Brain pericyte (primary cell): ENCODE measurements at regions not wholly inside any gene's neighbourhood (a gene's known extent, or its start where the extent isn't known, plus 50 kb on each side); places are given as distances from the start of the nearest gene placed in this dataset.

Experiments
- DNase-seq: peaks from one replicate; pipeline ENCODE4 v3.0.0-alpha.2; 2012; ENCODE audit warnings: low read depth, low spot score

DNA sequence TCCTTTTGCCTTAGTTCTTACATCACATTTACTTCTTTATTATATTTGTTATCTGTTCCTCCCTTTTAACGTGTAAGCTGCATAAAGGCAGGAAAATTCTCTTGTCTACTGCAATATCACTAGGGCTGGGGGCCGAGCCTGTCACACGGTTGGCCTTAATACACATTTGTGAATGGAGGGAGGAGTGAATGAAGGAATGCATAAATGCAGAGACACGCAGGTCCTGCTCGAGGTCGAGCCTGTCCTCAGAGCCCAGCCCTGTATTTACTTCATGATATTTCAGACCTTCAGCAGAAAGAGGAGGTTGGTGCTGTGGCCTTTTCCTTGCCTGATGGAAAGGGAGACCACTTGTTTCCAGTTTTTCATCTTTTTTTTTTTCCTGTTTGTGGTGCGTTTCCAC lies 671.3 kb downstream of the PTPRU start:
- no peak for DNase-seq

DNA sequence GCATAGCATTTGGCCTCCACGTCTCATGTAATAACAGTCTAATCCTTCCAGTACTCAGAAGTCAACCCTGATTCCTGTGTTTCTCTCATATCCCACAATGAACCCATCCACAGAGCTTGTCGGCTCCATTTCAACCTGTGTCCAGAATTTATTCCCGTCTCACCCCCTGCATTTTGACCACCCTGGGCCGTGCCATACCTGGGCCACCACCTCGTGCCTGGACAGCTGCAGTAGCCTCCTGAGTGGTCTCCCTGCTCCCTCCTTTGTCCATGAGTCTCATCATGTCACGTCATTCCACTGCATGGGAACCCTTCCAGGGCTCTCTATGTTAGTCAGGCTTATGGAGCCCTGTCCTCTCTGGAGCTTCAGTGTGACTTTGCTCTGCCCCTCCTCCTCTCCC lies 670.6 kb downstream of the PTPRU start:
- DNase-seq: no peak

DNA sequence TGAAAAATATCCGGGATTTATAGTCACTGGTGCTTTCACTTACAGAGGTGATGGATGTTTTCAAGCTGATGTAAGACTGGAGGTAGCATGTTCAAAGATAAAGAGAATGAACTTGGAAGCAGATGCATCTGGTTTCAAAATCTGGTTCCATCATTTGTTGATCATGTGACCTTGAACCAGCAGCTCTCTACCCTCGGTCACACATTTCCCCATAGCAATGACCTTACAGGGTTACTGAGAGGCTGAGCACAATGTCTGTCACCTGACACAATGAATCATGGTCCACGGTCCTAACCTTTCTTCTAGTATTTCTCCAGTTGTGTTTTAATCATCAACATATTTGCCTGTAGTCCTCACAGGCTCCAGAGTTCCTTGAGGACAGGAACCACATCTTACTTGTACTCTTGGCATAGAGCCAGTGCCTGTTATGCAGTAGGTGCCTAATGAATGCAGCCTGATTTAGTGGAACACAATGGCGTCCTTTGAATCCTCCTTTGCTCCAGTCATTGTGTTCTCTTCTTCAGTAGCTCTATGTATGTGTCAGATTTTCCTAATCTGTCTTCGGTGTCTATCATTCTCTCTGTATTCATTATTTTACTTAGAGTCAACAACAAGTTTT lies 667.3 kb downstream of the PTPRU start:
- no peak for DNase-seq

DNA sequence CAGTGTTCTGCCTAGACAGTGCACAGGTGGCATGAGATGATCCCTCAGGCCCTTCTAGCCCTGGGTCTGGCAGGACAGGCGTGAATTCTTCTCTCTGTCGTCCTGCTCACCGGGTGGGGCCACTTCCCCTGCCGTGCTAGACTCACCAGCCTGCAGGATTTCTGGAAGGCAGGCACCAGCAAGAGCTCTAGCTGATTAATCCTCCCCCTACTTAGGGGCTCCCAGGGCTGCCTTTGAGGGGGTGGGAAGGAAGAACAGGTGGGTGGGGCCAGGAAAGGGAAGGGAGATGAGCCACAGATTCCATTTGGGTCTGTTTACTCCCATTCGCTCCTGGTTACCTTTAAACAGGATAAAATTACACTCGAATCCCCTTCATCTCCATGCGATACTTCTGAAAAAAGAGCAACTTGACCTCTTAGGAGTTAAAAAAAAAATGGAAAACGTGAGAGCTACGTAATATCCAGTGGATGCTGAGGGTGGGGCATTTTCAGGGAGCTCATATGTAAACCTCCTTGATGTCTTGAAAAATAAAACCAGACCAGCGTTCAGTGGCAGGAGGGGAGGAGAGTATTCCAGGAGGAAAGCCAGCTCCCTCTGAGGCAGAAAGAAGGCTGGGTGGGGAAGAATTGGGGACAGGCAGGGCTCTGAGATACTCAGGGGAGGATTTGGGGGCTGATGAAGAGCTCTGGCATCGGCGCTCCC lies 665.5 kb downstream of the PTPRU start:
- no peak for DNase-seq

DNA sequence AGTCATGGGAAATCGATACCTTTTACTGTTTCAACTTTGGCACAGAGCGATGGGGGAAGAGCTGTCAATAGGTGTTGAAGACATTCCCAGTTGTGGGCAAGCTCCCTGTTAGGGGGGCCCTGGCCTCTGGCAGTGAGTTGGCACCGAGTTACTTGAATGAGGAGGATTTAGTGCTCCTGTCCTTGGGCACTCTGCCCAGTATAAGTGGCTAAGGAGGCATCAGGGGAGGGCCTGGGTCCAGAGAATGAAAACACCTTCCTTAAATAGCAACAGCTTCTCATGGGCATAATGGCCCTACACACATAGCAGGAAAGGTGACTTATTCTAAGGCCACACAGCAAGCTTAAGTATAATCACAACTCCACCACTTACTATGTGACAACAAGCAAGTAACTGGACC lies 664.4 kb downstream of the PTPRU start:
- no peak for DNase-seq

DNA sequence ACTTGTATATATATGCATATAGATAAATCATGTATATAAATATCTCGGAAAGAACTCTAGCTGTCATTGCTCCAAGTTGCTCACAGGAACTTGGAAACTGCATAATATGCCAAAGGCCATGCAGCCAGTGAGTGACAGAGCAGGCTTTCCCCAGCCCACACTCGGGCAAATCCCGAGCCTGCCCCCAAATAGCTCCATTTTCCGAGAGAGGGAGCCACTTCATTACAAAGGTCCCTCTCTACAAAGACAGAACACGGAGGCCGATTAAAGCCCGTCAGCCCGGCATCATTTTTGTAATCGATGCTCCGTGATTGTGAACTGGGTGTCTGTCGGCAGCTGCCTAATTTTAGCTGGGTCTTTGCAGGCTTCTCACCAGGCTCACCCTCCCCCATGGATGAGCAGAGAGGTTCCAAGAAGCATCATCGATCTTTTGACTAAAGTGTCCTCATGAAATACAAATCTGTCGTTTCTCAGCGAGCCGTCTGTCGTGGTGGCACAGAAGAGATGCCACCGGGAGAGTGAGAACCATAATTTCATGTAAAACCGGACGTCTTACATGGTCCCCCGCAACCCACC lies 663.9 kb downstream of the PTPRU start:
- DNase-seq: no peak

DNA sequence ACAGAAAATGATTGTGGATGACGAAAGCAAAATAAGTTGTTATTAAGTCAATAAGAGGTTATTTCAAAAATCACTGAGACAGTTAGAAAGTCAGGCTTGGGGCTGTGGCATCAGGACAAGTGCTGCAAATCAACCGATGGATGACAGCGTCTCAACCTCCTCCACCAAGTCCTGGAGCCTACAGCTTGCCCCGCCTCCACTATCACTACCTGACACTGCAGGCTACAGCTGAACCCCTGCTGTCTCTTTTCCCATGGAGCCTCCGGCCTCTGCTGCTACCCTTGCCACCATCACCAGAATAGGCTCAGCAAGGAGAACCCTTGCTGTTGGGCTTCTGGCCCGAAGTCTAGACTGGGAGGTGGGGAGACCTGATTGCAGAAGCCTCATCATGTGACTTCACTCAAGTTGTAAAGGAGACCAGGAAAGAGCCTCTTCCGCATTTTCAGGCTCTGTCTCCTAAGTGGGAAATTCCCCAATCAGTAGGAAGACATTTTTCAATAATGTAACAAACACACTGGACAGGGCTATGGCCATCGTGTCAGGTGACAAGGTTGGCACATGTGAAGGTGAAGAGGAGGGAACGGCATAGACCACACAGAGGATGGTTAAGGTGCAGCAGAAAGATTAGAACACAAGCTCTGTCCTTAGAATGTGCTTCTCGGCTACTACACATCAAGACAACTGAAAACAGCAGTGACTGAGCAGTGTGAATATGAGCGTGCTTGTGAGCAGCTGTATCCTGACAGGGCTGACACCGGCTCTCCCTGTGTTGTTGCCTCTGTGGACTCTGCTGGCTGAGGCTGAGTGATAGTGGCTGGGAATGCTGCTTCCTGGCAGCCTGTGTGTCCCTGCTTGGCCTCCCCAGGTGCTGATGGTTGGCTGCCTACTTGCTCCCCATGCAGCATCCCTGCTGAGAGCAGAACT lies 660.7 kb downstream of the PTPRU start:
- no peak for DNase-seq

DNA sequence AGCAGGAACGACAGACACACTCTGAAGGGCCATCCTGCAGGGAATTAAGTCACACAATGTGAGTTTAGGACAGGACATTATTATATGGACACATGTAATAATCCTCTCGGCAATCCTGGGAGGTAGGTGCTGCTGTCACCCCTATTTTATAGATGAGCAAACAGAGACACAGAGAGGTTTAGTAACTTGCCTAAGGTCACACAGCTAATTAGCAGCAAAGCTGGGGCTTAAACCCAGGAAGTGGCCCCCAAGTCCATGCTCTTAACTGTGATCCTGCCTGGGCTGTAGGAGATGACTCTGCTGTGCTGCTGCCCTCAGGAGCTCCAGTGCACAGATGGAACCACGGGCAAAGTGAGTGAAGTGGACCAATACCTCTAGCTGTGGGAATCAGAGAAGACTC lies 660.0 kb downstream of the PTPRU start:
- no peak for DNase-seq

DNA sequence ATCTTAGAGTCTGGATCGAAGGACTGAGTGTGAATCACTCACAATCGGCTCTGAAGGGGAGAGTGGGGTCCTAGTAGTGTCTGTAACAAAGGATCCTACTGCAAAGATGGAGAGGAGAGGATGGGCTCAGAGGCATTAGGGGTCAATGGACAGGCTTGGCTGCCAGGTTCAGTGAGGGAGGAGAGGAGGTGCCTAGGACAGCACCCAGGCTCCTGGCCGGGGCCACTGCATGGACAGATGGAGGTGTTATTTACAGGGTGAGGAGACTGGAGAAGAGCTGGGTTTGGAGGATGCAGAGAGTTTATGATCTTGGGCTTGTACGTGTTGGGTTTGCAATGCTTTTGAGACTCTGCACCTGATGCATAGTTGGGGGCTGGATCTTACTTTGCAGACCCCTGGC lies 658.9 kb downstream of the PTPRU start:
- DNase-seq: no peak

DNA sequence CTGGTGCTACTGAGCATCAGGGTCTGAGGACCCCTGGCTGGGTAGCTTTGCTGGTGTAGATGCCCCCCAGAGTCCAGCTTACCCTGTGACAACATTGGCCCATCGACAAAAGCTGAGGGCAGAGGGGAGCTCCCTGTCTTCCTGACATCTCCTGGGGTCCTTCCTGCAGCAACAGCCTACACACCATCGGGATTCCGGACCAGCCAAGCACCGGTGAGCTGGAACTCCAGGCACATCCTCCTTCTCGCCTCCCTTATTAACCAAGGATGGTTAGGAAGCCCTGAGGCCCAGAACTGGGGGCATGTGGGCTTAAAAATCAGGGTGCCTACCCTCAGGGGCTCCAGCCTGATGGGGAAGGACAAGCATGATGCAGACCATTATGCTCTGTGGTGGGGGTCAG lies 658.0 kb downstream of the PTPRU start:
- DNase-seq: no peak

DNA sequence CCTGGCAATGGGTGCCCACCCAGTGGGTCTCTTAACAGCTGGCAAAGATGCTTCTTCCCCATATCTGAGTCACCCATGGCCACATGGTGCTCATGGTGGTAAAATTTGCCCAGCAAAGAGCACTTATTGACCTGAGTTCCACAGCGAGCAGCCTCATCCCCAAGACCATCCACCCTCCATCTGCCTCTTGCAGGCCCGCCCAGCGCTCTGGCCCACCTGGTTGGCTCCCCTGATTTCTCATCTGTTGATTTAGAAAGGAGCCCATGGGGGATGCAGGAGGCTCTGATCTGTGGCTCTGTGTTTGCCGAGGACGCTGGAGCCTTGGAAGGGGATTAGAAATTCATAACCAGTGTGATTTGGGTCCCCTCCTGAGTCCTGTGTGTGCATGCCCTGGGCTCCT lies 657.5 kb downstream of the PTPRU start:
- DNase-seq: no peak

DNA sequence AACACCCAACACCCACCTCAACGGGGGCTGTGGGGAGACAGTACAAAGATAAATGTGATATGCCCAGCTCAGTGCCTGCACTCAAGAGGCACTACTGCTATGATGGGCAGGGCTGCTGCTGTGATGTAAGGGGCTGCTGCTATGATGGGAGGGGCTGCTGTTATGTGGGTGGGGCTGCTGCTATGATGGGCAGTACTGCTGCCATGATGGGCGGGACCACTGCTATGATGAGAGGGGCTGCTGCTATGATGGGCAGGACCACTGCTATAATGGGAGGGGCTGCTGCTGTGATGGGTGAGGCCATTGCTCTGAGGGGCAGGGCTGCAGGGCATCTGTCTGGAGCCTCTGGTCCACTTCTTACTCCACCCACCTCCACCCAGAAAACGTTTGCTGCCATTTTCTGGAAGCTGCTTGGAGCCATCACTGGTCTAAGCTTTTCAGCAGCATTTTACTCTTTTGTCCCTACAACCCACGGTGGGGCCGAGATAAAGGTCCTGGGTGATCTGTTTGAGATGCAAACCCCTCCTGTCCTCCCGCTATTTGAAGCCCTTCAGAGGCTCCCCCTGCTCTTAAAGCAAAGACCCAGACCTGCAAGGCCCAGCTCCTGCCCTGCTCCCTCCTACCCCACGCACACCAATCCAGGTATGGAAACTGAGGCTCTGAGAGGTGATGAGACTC lies 656.9 kb downstream of the PTPRU start:
- no peak for DNase-seq

DNA sequence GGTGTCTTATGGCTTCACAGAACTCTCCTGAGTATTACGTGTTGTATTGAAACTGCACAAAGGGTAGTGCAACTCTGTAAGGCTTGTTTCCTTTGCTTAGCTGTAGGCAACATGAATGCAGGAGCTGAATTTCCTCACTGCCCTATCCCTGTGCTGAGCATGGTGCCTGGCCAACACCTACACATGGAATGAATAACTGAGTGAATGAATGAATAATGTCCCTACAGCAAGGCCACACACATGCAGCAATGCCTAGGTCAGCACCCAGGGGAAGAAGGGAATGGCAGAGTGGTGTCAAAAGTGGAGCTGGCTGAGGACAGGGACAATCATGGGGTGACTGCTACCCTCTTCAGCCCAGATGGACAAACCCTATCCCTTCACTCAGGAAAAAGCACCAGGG lies 655.9 kb downstream of the PTPRU start:
- no peak for DNase-seq

DNA sequence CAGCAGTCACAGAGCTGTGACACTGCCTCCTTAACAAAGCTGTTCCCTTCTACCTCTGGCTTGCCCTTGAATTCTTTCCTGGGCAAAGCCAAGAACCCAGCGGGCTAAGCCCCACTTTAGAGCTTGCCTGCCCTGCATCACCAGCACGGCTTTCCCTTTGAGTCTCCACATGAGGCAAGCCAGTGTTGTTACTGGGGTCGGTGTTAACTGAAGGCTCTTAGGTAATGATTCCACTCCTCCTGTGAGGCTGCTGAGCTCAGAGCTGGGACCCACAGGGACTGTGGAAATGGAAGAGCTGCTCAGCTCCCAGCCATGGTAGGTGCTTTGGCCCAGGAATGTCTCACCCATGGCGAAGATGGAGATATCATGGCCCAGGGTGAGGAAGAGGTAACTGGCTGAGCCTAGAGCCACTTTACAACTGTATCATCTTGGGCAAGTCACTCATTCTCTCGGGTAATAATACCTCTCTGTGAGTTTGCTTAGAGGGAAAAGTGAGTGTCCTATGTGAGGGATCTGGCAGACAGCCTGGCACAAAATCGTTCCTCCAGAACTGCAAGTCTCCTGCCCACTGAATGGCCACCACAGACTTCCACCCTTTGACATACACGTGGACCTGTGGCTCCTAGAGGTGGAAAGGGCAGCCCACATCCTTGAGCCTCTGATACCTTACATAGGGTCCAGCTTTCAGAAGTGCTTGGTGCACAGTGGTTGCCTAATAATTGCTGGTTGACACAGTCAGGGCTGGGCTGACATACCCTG lies 654.1 kb downstream of the PTPRU start:
- no peak for DNase-seq

DNA sequence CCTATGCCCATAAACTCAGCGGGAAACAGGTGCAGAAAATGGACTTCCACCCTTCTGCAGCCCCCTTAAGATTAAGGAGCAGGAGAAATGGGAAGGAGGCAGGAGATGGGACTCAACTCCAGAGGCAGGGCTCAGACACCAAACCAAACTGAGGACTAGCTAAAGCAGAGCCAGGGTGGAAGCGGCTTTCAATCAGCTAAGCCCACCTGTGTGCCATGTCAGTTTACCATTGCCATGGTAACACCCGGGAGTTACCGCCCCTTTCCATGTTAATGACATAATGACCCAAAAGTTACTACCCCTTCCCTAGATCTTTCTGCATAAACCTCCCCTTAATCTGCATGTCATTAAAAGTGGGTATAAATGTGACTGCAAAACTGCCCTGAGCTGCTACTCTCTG lies 653.5 kb downstream of the PTPRU start:
- DNase-seq: no peak

DNA sequence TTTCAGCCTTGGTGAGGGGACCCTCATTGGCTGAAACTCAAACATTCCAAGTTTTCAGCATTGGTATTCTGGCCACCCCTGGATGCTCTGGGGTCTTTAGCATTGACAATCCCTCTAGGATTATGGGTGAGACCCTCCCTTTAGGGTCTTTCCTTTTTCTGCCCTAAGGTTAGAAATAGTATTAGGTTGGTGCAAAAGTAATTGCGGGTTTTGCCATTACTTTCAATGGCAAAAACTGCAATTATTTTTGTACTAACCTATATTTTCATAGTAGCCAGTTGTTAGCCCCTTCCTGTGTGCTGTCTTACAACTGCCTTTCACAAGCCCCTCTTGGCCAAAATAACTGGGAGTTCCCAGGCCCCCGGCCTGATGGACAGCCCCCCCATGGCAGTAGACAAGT lies 648.4 kb downstream of the PTPRU start:
- no peak for DNase-seq

DNA sequence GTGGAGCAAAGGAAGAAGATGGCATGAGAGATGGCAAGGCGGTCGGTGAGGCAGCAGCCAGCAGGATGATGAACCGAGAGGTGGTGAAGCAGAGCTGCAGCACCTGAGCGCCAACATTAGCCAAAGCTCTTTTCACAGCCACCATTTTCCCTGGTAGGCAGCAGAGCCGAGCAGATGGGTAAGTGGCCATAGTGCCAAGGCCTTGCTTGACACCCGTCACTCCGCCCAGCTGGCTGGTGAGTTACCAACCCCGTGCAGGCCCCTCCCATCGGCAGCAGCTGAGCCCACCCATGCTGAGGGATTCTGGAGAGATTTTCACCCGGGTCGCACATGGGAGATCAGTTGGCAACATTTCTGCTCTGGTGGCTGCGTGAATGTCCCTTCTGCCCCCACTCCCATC lies 647.7 kb downstream of the PTPRU start:
- no peak for DNase-seq

DNA sequence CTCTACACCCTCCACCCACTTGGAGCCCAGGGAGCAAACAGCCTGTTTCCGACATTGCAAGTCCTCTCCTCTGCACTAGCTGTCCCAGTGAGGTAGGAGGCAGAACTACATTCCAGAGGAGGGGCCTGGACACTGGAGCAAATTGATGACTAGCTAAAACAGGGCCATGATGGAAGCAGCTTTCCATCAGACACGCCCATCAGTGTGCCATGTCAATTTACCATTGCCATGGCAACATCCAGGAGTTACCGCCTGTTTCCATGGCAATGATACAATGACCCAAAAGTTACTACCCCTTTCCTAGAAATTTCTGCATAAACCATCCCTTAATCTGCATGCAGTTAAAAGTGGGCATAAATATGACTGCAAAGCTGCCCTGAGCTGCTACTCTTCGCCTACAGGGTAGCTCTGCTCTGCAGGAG lies 647.1 kb downstream of the PTPRU start:
- no peak for DNase-seq

DNA sequence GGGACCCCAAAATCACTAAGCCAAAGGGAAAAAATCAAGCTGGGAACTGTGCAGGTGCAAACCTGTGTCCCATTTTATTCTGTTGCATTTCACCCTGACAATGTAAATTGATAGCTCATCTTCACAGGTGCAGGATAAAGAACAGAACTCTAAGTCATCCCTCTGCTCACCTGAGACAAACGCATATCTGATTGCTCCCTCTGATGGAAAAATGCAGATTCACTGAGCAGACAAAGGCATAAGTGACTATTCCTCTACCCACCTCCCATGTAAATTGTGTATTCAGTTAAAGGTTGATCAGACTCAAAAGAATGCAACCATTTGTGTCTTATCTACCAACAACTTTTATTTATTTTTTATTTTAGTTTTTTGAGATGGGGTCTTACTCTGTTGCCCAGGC lies 644.2 kb downstream of the PTPRU start:
- DNase-seq: no peak

DNA sequence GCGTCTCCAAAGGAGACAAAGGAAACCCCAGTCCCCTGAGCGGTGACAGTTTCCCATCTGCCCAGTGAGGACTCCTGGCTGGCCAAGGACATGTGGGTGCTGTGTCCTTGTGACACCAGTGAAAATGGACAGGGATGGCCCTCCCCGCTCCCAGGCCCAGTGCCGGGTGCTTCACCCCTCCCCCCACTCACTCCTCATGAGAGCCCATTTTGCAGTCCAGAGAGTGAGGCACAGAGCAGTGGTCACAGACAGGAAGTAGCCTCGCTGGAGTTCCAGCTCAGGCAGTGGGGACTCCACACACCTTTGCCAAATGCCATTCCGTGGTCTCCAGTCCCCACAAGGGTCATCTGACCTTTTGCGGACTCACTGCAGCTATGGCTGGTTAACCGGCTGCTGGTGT lies 642.9 kb downstream of the PTPRU start:
- no peak for DNase-seq

DNA sequence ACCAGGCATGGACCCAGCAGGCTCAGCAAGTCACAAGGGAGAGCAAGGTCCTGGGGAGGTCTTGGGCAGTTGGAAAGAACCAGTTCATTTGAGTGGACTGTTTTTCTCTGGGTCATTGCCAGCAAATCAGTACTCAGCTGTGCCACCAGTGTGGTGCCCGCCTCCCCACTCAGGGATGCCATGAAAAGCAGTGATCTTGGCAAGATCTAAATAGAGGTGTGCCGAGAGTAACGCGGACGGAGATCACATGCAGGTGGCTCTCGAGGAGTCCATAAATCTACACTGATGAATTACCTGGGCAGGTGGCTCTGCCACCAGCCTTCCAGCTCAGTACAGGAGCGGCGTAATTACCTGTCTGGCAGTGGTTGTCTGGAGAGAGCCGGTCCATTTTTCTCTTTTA lies 642.2 kb downstream of the PTPRU start:
- no peak for DNase-seq
